ENCODE measurements at regions not wholly inside any gene's neighbourhood (a gene's known extent, or its start where the extent isn't known, plus 50 kb on each side); places are given as distances from the start of the nearest gene placed in this dataset.

DNA sequence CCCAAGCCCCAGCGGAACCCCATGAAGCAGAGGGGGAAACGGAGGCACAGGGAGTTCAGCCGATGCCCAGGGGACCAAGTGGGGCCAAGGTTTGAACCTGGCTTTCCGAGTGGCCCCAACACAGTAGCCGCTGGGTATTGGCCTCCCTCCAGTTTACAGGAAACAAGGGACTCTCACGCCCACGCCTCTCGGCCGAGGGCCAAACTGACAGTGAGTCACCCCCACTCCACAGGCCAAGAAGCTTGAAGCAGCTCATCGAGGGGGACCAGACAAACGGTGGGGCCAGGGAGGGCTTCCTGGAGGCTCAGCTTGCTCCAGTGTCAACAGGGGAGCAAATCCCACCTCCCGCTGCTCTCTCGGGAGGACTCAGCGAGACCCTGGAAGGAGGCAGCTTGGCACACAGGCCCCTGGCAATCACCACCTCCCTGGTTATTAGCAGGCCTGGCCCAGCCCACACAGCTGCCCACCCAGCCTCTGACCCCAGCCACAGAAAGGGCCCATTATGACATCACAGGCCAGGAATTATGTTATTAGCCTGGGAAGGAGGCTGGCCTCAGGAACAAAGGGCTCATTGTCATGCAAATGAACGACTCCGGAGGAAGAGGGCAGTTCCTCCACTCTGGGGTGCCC is 54.6 kb downstream of the NCOR2 start:
- Histone ChIP-seq H3K4me1 (ENCODE audit: insufficient read depth, insufficient read length) (peaks cover 47% of the 10 kb centered on the region), H3K4me3 (ENCODE audit: insufficient read length, low read depth) (peak overlapping the region; percentile 24)

GRCh38 chr12:124511259-124511985 is 56.0 kb downstream of the NCOR2 start:
- H3K9ac ChIP-seq (ENCODE audit: insufficient read length, low read depth): peak overlapping the region; percentile 9
- no peak for TF ChIP-seq YY1 (IDR thresholded peaks at IDR 0.05; ENCODE audit: insufficient read depth, insufficient read length)
- TF ChIP-seq SUZ12 (IDR thresholded peaks at IDR 0.05; ENCODE audit: extremely low read depth, insufficient read depth, insufficient read length): no peak
- no peak; the same call in 1 of the 2 replicates for TF ChIP-seq ZNF274 (IDR thresholded peaks at IDR 0.05; ENCODE audit: low read depth, low read length)
- H3K27me3 ChIP-seq (ENCODE audit: insufficient read depth, insufficient read length): no peaks in the 10 kb centered on the region
- H3K36me3 ChIP-seq (ENCODE audit: insufficient read depth, insufficient read length, low read length): peaks cover 28% of the 10 kb centered on the region
- no peaks in the 10 kb centered on the region for H3K9me3 ChIP-seq (ENCODE audit: insufficient read depth, low read length)
- DNase-seq (ENCODE audit: low read depth, low spot score): no peak
- peaks cover 50% of the 10 kb centered on the region for H3K4me1 ChIP-seq (ENCODE audit: insufficient read depth, insufficient read length)
- H3K4me3 ChIP-seq (ENCODE audit: insufficient read length, low read depth): no peak overlapping the region

More for the DNA sequence above, 54.6 kb downstream of the NCOR2 start:
- Histone ChIP-seq H3K9ac (ENCODE audit: insufficient read length, low read depth) (peak overlapping the region; percentile 70), H3K36me3 (ENCODE audit: insufficient read depth, insufficient read length, low read length) (peaks cover 21% of the 10 kb centered on the region), H3K9me3 (ENCODE audit: insufficient read depth, low read length) (no peaks in the 10 kb centered on the region), H3K27me3 (ENCODE audit: insufficient read depth, insufficient read length) (no peaks in the 10 kb centered on the region)
- DNase-seq (ENCODE audit: low read depth, low spot score): peak; percentile 96
- TF ChIP-seq YY1 (IDR thresholded peaks at IDR 0.05; ENCODE audit: insufficient read depth, insufficient read length) (no peak), ZNF274 (IDR thresholded peaks at IDR 0.05; ENCODE audit: low read depth, low read length) (no peak), SUZ12 (IDR thresholded peaks at IDR 0.05; ENCODE audit: extremely low read depth, insufficient read depth, insufficient read length) (no peak)

- H3K4me3 ChIP-seq (ENCODE audit: insufficient read length, low read depth): no peak overlapping the region
- no peaks in the 10 kb centered on the region for H3K9me3 ChIP-seq (ENCODE audit: insufficient read depth, low read length)
- peaks cover 22% of the 10 kb centered on the region for H3K36me3 ChIP-seq (ENCODE audit: insufficient read depth, insufficient read length, low read length)
- H3K9ac ChIP-seq (ENCODE audit: insufficient read length, low read depth): peak overlapping the region; percentile 63
- peaks cover 50% of the 10 kb centered on the region for H3K4me1 ChIP-seq (ENCODE audit: insufficient read depth, insufficient read length)
- DNase-seq (ENCODE audit: low read depth, low spot score): no peak
- TF ChIP-seq SUZ12 (IDR thresholded peaks at IDR 0.05; ENCODE audit: extremely low read depth, insufficient read depth, insufficient read length): no peak
- no peak for TF ChIP-seq YY1 (IDR thresholded peaks at IDR 0.05; ENCODE audit: insufficient read depth, insufficient read length)
- no peak for TF ChIP-seq ZNF274 (IDR thresholded peaks at IDR 0.05; ENCODE audit: low read depth, low read length)
- H3K27me3 ChIP-seq (ENCODE audit: insufficient read depth, insufficient read length): no peaks in the 10 kb centered on the region
Observed at GRCh38 chr12:124510301-124510970, 57.0 kb downstream of the NCOR2 start.

- H3K9me3 ChIP-seq (ENCODE audit: insufficient read depth, low read length): no peaks in the 10 kb centered on the region
- H3K27me3 ChIP-seq (ENCODE audit: insufficient read depth, insufficient read length): no peaks in the 10 kb centered on the region
- H3K36me3 ChIP-seq (ENCODE audit: insufficient read depth, insufficient read length, low read length): peaks cover 21% of the 10 kb centered on the region
- peaks cover 49% of the 10 kb centered on the region for H3K4me1 ChIP-seq (ENCODE audit: insufficient read depth, insufficient read length)
- no peak for DNase-seq (ENCODE audit: low read depth, low spot score)
- peak overlapping the region; percentile 63 for H3K9ac ChIP-seq (ENCODE audit: insufficient read length, low read depth)
- H3K4me3 ChIP-seq (ENCODE audit: insufficient read length, low read depth): no peak overlapping the region
- TF ChIP-seq SUZ12 (IDR thresholded peaks at IDR 0.05; ENCODE audit: extremely low read depth, insufficient read depth, insufficient read length) (no peak), YY1 (IDR thresholded peaks at IDR 0.05; ENCODE audit: insufficient read depth, insufficient read length) (no peak), ZNF274 (IDR thresholded peaks at IDR 0.05; ENCODE audit: low read depth, low read length) (no peak)
Observed at GRCh38 chr12:124509676-124510300, 57.6 kb downstream of the NCOR2 start.

DNA sequence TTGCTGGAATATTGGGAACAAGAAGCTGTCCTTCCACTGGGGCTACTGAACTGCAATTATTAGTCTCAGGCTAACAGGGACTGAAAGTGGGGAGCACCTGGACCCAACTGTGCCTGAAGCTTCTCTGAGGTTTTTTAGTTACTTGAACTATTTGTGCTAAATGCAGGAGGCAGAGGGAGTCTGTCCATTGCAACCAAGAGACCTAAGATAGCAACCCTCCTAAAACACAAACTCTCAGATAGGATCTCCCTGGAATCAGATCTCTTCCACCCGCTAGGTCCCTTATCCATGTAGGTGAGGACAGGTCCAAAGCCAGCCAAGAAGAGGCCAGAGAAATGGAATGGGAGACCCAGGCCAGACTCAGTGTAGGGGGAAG is 58.1 kb downstream of the NCOR2 start:
- TF ChIP-seq YY1 (IDR thresholded peaks at IDR 0.05; ENCODE audit: insufficient read depth, insufficient read length): no peak
- no peak for TF ChIP-seq SUZ12 (IDR thresholded peaks at IDR 0.05; ENCODE audit: extremely low read depth, insufficient read depth, insufficient read length)
- TF ChIP-seq ZNF274 (IDR thresholded peaks at IDR 0.05; ENCODE audit: low read depth, low read length): no peak
- no peaks in the 10 kb centered on the region for H3K9me3 ChIP-seq (ENCODE audit: insufficient read depth, low read length)
- H3K4me3 ChIP-seq (ENCODE audit: insufficient read length, low read depth): no peak overlapping the region
- H3K36me3 ChIP-seq (ENCODE audit: insufficient read depth, insufficient read length, low read length): peaks cover 21% of the 10 kb centered on the region
- H3K4me1 ChIP-seq (ENCODE audit: insufficient read depth, insufficient read length): peaks cover 49% of the 10 kb centered on the region
- peak overlapping the region; percentile 52 for H3K9ac ChIP-seq (ENCODE audit: insufficient read length, low read depth)
- H3K27me3 ChIP-seq (ENCODE audit: insufficient read depth, insufficient read length): no peaks in the 10 kb centered on the region
- no peak for DNase-seq (ENCODE audit: low read depth, low spot score)

- Histone ChIP-seq H3K4me1 (ENCODE audit: insufficient read depth, insufficient read length) (peaks cover 42% of the 10 kb centered on the region), H3K9me3 (ENCODE audit: insufficient read depth, low read length) (no peaks in the 10 kb centered on the region), H3K4me3 (ENCODE audit: insufficient read length, low read depth) (no peak overlapping the region), H3K9ac (ENCODE audit: insufficient read length, low read depth) (no peak overlapping the region), H3K36me3 (ENCODE audit: insufficient read depth, insufficient read length, low read length) (peaks cover 21% of the 10 kb centered on the region), H3K27me3 (ENCODE audit: insufficient read depth, insufficient read length) (no peaks in the 10 kb centered on the region)
- no peak for TF ChIP-seq YY1 (IDR thresholded peaks at IDR 0.05; ENCODE audit: insufficient read depth, insufficient read length)
- no peak for TF ChIP-seq SUZ12 (IDR thresholded peaks at IDR 0.05; ENCODE audit: extremely low read depth, insufficient read depth, insufficient read length)
- no peak for TF ChIP-seq ZNF274 (IDR thresholded peaks at IDR 0.05; ENCODE audit: low read depth, low read length)
- DNase-seq (ENCODE audit: low read depth, low spot score): no peak
Observed at GRCh38 chr12:124508381-124509079, 58.9 kb downstream of the NCOR2 start.
